ENCODE measurements at regions not wholly inside any gene's neighbourhood (a gene's known extent, or its start where the extent isn't known, plus 50 kb on each side); places are given as distances from the start of the nearest gene placed in this dataset.

DNA sequence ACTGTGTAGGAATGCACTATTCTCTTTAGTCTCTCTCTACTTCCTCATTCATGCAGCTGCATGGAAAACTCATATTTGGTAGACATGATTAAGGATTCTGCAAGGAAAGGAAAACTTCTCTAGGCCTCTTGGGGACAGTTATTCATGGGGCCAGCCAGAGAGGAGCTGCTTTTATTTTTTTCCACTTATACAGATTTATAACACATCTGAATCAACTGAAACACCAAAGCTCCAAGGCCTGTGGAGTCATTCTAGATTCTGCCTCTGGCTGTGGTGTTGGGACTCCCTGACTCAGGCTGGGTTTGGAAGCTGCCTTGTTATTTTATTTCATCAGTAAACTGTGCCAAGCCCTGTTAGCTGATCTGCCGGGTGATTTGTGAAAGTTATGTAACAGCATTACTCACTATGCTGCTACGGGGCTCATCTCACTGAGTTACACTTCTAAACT is 83.9 kb upstream of the EDEM3 start (continued):
- TF ChIP-seq BCLAF1 (IDR thresholded peaks at IDR 0.05) (no peak), TFE3 (CRISPR knock-in tag; IDR thresholded peaks at IDR 0.05) (no peak), RAD21 (CRISPR knock-in tag; IDR thresholded peaks at IDR 0.05) (no peak), ZNF225 (CRISPR knock-in tag; IDR thresholded peaks at IDR 0.05) (no peak)
- TF ChIP-seq, protein P1, sequence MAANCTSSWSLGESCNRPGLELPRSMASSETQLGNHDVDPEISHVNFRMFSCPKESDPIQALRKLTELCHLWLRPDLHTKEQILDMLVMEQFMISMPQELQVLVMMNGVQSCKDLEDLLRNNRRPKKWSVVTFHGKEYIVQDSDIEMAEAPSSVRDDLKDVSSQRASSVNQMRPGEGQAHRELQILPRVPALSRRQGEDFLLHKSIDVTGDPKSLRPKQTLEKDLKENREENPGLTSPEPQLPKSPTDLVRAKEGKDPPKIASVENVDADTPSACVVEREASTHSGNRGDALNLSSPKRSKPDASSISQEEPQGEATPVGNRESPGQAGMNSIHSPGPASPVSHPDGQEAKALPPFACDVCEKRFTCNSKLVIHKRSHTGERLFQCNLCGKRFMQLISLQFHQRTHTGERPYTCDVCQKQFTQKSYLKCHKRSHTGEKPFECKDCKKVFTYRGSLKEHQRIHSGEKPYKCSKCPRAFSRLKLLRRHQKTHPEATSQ (CRISPR knock-in tag; IDR thresholded peaks at IDR 0.05; ENCODE audit: borderline replicate concordance) = no peak
- TF ChIP-seq, protein P2, sequence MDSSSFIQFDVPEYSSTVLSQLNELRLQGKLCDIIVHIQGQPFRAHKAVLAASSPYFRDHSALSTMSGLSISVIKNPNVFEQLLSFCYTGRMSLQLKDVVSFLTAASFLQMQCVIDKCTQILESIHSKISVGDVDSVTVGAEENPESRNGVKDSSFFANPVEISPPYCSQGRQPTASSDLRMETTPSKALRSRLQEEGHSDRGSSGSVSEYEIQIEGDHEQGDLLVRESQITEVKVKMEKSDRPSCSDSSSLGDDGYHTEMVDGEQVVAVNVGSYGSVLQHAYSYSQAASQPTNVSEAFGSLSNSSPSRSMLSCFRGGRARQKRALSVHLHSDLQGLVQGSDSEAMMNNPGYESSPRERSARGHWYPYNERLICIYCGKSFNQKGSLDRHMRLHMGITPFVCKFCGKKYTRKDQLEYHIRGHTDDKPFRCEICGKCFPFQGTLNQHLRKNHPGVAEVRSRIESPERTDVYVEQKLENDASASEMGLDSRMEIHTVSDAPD (CRISPR knock-in tag; IDR thresholded peaks at IDR 0.05) = no peak
- TF ChIP-seq, protein P3, sequence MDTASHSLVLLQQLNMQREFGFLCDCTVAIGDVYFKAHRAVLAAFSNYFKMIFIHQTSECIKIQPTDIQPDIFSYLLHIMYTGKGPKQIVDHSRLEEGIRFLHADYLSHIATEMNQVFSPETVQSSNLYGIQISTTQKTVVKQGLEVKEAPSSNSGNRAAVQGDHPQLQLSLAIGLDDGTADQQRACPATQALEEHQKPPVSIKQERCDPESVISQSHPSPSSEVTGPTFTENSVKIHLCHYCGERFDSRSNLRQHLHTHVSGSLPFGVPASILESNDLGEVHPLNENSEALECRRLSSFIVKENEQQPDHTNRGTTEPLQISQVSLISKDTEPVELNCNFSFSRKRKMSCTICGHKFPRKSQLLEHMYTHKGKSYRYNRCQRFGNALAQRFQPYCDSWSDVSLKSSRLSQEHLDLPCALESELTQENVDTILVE (CRISPR knock-in tag; IDR thresholded peaks at IDR 0.05) = no peak
